A204.1 (cell line): ENCODE measurements at regions not wholly inside any gene's neighbourhood (a gene's known extent, or its start where the extent isn't known, plus 50 kb on each side); places are given as distances from the start of the nearest gene placed in this dataset.
A peak's percentile ranks its signal among the peaks of the same experiment; 100 is the strongest.
"Not testable (repeated sequence)": the region's sequence is repeated elsewhere in the genome, so short reads cannot be mapped to it uniquely, and the experiment has no call there.

Experiments used
- FAIRE-seq: peaks from 2 replicates; lab custom pipeline; 2012; peaks lifted over from hg19 to GRCh38; lab: Jason Lieb, UNC

GRCh38 chr10:108592956-108593355, 1330.4 kb downstream of the XPNPEP1 start:
- no peak for FAIRE-seq

GRCh38 chr10:108591417-108591816, 1331.9 kb downstream of the XPNPEP1 start:
- FAIRE-seq, result no peak

- FAIRE-seq, result no peak
These were observed 1336.9 kb downstream of the XPNPEP1 start for GRCh38 chr10:108586424-108586823.

GRCh38 chr10:108583877-108584276, 1339.4 kb downstream of the XPNPEP1 start:
- no peak for FAIRE-seq

- FAIRE-seq, result no peak
These were observed 1340.4 kb downstream of the XPNPEP1 start for GRCh38 chr10:108582888-108583287.

- FAIRE-seq, result no peak
These were observed 1340.9 kb downstream of the XPNPEP1 start for GRCh38 chr10:108582387-108582786.

- FAIRE-seq, result no peak
These were observed 1345.1 kb downstream of the XPNPEP1 start for GRCh38 chr10:108578258-108578657.

GRCh38 chr10:108574233-108574632, 1349.1 kb downstream of the XPNPEP1 start:
- FAIRE-seq, result no peak

- no peak for FAIRE-seq
These were observed 1354.5 kb downstream of the XPNPEP1 start for GRCh38 chr10:108568824-108569223.

- no peak for FAIRE-seq
These were observed 1355.2 kb downstream of the XPNPEP1 start for GRCh38 chr10:108567899-108568752.

GRCh38 chr10:108566316-108567107, 1356.8 kb downstream of the XPNPEP1 start:
- no peak for FAIRE-seq

GRCh38 chr10:108562105-108562504, 1361.2 kb downstream of the XPNPEP1 start:
- no peak for FAIRE-seq

GRCh38 chr10:108561649-108562048, 1361.7 kb downstream of the XPNPEP1 start:
- no peak for FAIRE-seq

GRCh38 chr10:108560488-108560887, 1362.8 kb downstream of the XPNPEP1 start:
- no peak for FAIRE-seq

- no peak for FAIRE-seq
These were observed 1367.1 kb downstream of the XPNPEP1 start for GRCh38 chr10:108556186-108556585.

GRCh38 chr10:108545921-108546320, 1377.4 kb downstream of the XPNPEP1 start:
- no peak for FAIRE-seq

GRCh38 chr10:108544500-108545120, 1378.7 kb downstream of the XPNPEP1 start:
- peak; percentile 83 for FAIRE-seq

GRCh38 chr10:108533551-108533950, 1369.0 kb upstream of the SORCS1 start:
- FAIRE-seq, result not testable (repeated sequence)

GRCh38 chr10:108523016-108523800, 1358.7 kb upstream of the SORCS1 start:
- FAIRE-seq, result no peak

- FAIRE-seq, result no peak
These were observed 1357.5 kb upstream of the SORCS1 start for GRCh38 chr10:108521827-108522492.

GRCh38 chr10:108515821-108516220, 1351.3 kb upstream of the SORCS1 start:
- FAIRE-seq, result no peak
